Esophagus muscularis mucosa (tissue), 3 donors: ENCODE measurements at regions not wholly inside any gene's neighbourhood (a gene's known extent, or its start where the extent isn't known, plus 50 kb on each side); places are given as distances from the start of the nearest gene placed in this dataset.

Experiments used
- POLR2A ChIP-seq: fragments of 450-650 bp; IDR thresholded peaks from one replicate; pipeline ENCODE4 v1.6.1; 2017; ENCODE audit warnings: antibody characterized with exemption, moderate library complexity, mild to moderate bottlenecking, low read depth
- POLR2AphosphoS5 ChIP-seq, 2 donors: sonication (generic); formaldehyde crosslinking; IDR thresholded peaks; one replicate each; pipeline ENCODE4 v1.6.1; 2017; ENCODE audit warnings: antibody characterized with exemption in 2 of 2
- TF ChIP-seq, protein P1 (sequence below), 3 experiments: fragments of 200-600 bp in 2 of 3; fragments of 450-650 bp in 1 of 3; sonication (generic) in 2 of 3; IDR thresholded peaks; one replicate each; pipeline ENCODE4 v1.5.1; 2017 to 2019; ENCODE audit warnings: antibody characterized with exemption in 3 of 3, mild to moderate bottlenecking in 2 of 3, moderate library complexity in 1 of 3

- TF ChIP-seq, protein P1, sequence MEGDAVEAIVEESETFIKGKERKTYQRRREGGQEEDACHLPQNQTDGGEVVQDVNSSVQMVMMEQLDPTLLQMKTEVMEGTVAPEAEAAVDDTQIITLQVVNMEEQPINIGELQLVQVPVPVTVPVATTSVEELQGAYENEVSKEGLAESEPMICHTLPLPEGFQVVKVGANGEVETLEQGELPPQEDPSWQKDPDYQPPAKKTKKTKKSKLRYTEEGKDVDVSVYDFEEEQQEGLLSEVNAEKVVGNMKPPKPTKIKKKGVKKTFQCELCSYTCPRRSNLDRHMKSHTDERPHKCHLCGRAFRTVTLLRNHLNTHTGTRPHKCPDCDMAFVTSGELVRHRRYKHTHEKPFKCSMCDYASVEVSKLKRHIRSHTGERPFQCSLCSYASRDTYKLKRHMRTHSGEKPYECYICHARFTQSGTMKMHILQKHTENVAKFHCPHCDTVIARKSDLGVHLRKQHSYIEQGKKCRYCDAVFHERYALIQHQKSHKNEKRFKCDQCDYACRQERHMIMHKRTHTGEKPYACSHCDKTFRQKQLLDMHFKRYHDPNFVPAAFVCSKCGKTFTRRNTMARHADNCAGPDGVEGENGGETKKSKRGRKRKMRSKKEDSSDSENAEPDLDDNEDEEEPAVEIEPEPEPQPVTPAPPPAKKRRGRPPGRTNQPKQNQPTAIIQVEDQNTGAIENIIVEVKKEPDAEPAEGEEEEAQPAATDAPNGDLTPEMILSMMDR (IDR thresholded peaks at IDR 0.05), result no peak
- no peak for TF ChIP-seq POLR2AphosphoS5 (IDR thresholded peaks at IDR 0.05)
- no peak for TF ChIP-seq POLR2A
Observed at GRCh38 chr22:49330421-49331222, 497.1 kb downstream of the BRD1 start.
